ENCODE measurements at regions not wholly inside any gene's neighbourhood (a gene's known extent, or its start where the extent isn't known, plus 50 kb on each side); places are given as distances from the start of the nearest gene placed in this dataset.
"Not testable (repeated sequence)": the region's sequence is repeated elsewhere in the genome, so short reads cannot be mapped to it uniquely, and the experiment has no call there.

DNA sequence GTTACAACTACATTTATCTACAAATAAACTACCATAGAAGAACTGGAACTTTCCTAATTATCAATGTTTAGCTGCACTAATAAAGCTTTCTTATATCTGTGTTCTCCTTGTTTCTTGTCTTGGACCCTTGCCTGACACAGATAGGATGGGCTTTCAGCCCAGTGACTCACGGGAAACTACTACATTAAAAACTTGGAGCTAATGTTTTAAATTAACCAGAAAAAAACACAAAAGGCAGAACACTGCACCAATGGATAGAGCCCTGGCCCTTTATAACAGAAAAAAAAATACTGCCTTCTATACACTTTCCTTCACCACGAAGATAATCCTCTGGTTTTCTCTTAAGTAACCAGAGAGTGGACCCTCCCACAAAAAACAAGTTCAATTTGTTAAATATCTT, 223.9 kb downstream of the BCL2L11 start:
- not testable (repeated sequence) for FAIRE-seq; DNase-seq (ENCODE audit: insufficient read length, low spot score)

DNA sequence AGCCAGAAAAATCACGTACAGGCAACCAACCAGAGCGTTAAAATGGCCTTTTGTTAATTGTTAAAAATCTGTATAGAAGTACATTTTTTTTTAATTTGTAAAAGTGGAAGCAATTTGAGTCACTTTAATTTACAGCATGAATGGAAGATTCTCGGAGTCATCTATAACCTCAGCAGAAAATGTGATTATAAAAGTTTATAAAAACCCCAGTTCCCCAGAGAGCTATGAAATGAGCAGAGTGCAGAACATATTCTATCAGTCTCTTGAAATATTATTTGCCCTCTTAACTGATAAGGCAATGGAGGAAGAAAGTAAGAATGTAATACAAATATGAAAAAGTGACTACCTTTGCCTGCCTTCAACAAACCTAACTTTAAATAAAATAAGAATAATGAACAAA, 224.7 kb downstream of the BCL2L11 start:
- not testable (repeated sequence) for FAIRE-seq; DNase-seq (ENCODE audit: insufficient read length, low spot score)

DNA sequence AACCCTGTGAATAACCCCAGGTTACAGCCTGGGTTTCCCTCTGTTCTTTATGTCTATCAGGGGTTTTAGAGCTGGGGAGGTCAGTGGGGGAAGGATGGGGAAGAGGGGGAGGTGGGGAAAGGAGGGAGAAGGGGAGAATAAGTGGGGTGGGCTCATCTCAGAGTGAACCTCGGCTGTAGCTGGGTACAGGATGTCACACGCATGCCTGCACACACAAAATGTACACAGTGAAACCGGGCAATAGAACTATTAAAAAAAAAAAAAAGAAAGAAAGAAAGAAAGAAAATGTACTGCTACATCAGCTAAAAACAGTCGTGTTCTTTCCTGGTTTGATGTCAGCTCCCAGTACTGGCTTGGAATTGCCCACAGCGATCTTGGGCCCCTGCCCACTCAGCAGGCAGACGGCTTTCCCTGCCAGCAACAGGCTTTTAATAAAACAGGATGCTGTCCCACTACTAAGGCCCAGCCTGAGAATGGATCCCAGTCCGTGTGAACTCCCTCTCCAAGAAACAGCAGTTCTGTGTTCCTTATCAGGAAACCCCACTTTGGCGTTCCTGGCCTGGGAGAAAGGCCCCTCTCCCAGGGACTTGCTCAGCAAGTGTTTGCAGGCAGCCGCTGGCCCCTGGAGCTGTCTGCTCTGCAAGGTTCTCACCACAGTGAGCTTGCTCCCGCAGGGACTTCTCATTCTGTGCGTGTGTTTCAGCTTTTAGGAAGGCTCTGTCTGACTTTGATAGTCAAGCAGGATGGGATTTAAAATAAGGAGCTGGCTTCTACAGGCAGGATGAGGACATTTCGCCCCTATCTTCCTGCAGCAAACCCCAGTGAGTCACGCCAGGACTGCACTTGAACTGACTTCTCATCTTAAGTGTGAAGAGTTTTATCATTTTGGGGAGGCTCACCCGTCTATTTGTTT, 225.6 kb downstream of the BCL2L11 start:
- DNase-seq (ENCODE audit: insufficient read length, low spot score); FAIRE-seq: not testable (repeated sequence)

DNA sequence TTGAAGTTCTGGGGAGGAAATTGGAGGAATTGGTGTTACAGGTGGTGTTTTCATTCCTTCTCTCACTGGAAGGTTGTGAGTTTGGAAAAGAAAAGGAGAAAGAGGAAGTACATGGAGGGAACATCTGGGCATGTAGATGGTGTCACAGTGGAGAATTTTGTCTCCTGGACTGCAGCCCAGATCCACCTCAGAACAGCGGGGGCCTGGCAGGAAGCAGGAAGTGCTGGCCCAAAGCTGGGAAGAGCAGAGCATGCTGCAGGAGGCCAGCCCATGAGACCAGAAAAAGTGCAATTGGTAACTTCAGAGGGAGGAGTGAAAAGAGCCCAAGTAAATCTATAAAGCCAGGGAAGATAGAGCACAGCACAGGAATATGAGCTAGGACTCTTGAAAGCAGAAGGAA, 227.0 kb downstream of the BCL2L11 start:
- not testable (repeated sequence) for FAIRE-seq; DNase-seq (ENCODE audit: insufficient read length, low spot score)

DNA sequence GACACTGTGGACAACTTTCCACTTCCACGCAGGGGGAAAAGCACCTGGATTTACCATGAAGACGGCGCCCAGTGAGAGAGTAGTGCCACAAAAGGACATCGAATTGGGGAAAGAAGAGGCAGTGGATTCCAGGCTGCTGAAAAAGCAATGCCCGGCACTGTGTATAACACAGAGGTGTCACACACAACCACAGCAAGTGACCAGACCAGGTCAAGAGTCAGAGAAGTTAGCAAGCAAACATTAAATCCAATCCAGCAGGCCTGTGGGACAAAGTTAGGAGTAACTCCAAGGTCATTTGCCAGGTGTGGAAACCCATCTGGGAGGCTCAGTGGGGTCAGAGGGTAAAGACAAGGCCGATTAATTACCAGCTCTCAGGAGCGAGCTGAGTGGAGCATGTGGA, 227.6 kb downstream of the BCL2L11 start:
- DNase-seq (ENCODE audit: insufficient read length, low spot score); FAIRE-seq: not testable (repeated sequence)

DNA sequence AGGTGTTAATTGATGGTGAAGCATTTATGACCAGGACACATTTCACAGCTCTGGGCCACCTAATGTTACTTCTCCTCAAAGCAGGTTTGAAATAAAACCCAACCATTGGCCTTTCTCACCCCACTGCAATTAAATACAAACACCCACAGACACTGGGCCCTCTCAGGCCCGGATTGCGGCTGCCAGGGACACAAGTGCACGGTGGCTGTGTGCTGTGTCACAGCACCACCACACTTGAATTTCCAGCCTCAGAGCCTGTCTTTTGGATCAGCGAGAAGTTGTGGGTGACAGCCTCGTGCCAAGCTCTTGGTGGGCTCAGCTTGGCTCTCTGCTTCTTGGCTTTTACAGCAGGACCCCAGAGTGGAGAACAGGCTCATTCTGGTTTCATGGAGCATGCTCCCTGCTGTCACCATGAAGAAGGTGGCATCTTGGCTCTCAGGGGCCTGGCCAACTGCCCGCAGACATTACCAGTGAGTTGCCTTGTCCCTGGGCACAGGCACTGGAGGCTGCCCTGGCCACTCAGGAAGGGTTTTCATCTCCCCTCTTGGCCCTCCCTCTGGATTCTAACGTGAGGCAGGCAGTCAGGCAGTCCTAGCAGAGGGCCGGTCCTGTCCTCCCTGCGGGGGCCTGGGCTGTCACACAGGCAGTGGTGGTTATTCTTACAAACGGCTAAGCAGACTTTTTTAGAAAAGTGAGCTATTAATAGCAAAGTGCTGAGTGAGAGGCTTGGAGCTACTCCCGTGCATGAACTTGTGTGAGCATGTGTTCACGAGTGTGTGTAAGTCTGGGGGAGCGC, 234.5 kb downstream of the BCL2L11 start:
- not testable (repeated sequence) for DNase-seq (ENCODE audit: insufficient read length, low spot score); FAIRE-seq

DNA sequence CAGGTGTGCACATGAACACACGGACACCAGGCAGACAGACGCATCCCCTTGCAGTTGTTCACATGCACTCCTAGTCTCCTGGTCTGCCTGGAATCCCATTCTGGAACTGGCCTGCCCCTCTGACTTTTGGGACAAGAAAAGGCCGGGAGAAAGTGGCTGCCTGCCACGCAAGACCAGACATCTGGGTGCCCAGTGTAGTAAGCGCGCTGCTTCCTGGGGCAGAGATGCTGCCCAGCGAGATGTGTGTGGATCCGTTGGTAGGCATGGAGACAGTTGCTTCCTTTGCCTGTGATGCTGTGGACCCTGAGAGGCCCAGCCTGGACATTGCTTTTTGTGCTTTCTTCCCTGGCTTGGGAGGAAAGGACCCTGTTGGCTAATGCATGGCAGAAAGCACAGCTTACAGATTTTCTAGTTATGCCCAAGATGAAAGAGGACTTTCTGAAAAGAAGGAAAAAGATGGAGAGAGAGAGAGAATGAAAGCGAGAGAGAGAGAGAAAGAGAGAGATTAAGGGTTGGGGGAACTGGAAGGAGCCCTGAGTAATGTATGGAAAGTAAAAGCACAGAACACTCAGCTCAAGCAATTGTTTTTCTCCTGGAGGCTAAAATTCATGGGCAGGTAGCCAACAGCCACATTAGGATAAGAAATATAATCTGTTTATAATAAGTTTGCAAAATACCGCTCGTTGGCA, 235.3 kb downstream of the BCL2L11 start:
- FAIRE-seq; DNase-seq (ENCODE audit: insufficient read length, low spot score): not testable (repeated sequence)

DNA sequence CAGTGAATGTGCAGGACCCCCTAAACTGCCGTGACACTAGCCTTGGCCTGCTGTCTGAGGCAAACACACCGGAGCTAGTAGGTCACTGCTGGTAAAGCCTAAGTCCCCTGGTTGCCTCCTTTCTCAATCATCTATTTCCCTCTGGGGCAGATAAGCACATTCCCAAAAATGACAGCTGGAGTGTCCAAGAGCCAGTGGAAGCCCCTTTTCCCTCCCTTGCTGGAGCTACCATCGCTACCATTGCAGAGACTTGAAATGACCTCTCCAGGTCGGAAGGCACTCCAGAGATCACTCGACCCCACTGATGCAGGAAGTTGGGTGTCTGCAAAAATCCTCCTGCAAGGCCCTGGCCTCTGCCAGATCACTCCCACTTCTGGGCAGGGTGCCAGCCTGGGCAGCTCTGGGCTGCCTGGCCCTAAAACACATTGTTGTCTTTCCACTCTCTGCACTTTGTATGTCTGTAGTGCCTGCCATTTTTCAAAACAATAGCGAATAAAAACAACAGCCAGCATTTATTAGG, 235.9 kb downstream of the BCL2L11 start:
- DNase-seq (ENCODE audit: insufficient read length, low spot score); FAIRE-seq: not testable (repeated sequence)

DNA sequence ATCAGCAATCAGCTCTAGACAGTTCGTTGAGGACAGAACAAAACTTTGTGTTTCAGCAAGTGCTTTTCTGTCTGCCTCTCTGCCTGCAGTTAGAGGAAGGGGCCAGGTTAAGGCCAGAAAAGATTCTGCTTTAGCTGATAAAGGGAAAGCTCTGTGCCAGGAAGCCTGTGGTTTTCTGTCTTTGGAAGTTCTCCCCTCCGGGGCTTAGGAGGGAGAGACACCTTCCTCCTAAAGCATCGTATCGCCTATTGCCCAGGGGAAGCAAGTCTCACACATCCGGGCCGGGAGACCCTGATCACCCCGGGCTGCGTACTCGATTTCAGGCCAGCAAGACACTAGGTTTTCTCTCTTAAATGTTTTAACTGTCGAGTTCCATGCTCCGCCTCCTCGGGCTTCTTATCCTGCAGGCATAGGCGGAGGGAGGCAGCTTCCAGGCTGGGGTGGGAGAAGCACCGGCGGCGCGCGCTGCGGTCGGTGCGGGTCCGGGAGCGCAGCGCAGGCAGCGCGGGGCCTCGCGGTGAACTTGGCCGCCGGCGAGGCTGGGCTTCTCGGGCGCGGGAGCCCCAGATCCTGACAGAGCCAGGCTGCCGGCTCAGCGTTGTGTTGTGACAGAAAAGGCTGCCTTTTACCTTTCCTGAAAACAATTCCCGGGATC, 245.4 kb downstream of the BCL2L11 start:
- DNase-seq (ENCODE audit: insufficient read length, low spot score); FAIRE-seq: not testable (repeated sequence)

DNA sequence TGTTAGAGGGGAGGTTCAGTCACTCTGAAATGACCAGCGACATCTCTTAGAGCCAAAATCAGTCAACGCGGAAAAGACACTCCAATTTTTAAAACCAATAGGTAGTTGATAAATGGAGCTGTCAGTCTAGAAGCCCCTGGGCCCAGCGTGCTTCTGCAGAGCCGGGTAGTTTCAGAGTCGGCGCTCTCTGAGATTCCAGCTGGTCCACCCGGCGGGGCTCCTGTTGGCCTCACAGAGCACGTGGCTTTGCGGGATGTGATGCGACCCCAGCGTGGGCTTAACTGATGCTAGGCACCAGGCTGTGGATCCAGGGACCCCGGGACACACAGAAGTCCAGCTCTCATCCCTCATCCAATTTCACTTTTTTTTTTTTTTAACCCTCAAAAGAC, 245.9 kb downstream of the BCL2L11 start:
- FAIRE-seq; DNase-seq (ENCODE audit: insufficient read length, low spot score): not testable (repeated sequence)

DNA sequence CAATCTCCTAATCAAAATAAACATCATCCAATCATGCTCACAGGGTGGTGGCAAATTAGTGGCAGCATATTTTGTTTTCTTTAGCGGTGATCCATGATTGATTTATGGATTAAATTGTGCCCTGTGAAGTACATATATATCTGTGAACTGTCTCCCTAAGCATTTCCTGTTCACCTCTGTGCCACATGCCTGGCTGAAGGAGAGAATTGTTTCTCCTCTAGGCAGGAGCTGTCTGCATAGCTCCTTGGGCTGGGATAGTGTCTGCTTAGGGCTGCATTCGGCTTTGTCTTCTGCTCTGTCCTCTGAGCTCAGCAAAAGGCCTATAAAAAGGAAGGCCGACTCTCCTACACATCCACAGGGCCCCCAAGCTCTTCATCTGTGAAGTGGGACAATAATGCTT, 246.4 kb downstream of the BCL2L11 start:
- FAIRE-seq; DNase-seq (ENCODE audit: insufficient read length, low spot score): not testable (repeated sequence)

DNA sequence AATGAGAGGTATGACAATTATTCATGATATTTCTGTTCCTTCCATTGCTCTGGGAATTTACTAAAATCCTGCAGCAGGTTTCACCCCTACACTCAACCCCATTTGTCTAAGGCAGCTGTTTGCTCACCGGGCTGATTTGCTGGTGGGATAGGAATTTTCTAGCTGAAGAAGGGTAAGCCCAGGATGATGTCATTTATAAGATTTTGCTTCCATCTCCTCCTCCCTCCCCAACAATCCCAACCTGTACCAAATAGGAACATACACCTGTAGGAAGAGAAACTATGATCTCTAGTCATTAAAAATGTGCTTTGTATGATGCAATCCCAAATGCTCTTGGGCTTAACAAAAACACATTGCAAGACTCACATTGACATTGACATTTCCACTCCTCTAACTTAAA, 247.2 kb downstream of the BCL2L11 start:
- DNase-seq (ENCODE audit: insufficient read length, low spot score); FAIRE-seq: not testable (repeated sequence)

DNA sequence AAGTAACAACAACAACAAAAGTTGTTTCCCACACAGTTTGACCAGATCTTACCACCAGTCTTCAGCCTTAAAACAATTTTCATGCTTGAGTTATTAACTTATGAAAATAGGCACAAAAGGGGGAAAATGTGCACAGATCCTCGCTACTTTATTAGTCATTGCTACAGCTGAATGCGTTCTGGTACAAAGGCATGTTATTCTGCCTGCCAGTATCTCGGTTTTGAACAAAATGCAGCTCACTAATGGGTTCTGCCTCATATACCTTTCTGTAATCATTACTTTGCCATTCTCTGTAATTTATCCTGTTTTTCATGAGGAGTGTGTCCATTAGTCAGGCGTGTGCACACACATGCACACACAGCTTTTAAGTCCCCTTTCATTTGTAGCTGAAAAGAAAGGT, 247.6 kb downstream of the BCL2L11 start:
- not testable (repeated sequence) for FAIRE-seq; DNase-seq (ENCODE audit: insufficient read length, low spot score)

DNA sequence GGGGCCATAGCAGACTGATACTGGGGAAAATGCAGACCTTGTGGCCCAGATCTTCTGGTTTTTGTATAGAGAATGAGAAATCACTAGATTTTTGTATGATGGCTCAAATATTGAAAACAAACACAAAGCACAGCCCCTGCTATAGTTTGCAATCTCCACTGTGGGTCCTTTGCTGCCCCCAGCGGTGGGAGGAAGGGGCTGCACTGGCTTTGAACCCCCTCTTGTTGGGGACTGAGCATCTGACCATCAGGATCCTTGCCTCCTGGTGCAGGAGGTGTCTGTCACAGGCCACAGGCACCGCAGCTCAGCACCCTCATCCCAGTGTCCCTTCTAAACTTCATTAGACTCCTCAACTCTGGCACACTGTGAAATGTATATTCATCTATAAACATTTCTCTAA, 252.3 kb downstream of the BCL2L11 start:
- DNase-seq (ENCODE audit: insufficient read length, low spot score); FAIRE-seq: not testable (repeated sequence)

DNA sequence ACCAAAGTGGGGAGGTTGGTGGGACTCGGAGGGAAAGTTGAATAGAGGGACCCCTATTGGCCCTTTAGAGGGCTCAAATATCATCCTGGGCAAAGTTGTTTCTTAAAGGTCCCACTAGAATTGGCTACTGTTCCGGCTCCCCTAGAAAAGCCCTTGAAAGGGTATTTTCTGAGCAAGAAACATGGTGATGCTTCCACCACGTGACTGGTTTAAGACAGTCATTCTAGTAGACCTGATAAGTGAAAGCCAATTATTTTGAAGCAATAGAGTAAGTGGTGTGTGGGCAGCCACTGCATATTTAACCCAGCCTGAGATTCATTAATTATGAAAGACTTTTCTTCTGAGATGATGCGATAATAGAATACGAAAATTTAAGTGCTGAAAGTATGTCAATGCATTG, 253.3 kb downstream of the BCL2L11 start:
- DNase-seq (ENCODE audit: insufficient read length, low spot score); FAIRE-seq: not testable (repeated sequence)

DNA sequence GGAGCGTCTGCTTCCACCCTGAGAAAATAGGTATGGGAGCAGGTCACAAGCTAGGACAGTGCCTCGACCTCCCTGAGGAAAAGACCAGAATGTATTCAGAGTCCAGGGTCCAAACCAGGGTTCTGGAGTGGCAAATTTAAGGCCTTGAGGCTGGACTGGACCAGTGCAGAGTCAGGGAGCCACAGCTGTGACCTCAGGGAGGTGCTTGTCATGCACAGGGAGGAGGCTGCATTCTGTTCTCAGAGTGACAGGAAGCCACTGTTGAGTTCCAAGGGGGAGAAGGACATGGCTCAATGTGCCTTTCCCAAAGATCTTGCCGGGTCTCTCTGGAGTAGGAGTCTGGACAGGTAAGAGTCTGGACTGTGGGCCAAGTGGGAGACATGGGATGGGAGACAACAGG, 254.0 kb downstream of the BCL2L11 start:
- DNase-seq (ENCODE audit: insufficient read length, low spot score); FAIRE-seq: not testable (repeated sequence)

DNA sequence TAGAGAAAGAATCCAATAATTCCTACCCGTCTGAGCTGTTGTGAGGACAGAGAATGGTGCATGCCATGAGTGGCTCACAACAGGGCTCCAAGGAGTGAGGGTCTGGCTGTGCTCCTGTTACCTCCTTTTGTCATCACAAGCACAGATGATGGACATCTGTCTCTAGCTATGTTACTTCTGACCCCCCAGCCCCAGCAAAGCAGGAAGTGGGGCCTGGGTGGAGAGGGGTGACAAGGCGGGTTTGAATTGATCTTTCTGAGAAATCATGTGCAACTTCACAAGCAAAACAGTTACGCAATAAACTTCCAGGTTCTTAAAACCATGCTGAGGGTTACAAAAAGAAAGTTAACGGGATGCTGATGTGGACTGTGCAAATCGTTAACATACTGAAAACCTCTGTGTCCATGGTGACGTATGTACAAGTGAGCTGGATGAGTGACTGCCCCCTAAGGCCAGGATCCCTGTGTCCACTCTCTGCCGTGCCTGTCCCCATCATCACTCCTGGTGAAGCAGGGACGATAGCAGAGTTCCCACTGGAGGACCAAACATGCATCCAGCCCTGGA, 254.7 kb downstream of the BCL2L11 start:
- DNase-seq (ENCODE audit: insufficient read length, low spot score); FAIRE-seq: not testable (repeated sequence)

DNA sequence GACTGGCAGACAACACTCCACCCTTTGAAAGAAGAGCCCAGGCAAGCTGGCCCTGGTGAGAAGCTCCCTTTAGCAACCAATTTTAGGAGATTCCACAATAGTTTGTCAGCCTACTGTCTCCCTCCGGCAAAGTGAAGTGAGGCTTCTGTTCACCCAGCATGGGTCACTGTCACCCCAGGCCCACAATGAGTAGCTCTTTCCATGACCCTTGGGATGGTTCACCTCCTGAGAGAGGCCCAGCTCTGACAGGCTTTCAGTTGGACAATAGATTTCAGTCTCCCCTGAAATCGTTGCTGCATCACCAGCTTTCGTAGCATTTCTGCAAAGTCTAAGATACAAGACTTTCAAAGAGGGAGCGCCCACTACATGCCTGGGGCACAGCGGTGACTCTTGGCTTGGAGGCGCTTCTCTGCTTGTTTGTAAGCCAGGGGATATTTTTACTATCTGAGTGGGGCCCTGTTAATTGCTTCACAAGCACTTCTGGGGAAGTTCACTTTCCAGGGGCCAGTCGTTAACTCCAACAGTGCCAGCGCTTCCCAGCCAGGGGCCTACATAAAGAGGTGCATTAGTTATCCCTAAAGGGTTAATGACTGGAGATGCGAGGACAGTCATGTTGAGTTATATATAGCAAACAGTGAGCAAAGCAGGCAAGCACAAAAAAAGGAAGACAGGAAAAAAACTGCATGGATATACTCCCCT, 255.7 kb downstream of the BCL2L11 start:
- not testable (repeated sequence) for DNase-seq (ENCODE audit: insufficient read length, low spot score); FAIRE-seq

DNA sequence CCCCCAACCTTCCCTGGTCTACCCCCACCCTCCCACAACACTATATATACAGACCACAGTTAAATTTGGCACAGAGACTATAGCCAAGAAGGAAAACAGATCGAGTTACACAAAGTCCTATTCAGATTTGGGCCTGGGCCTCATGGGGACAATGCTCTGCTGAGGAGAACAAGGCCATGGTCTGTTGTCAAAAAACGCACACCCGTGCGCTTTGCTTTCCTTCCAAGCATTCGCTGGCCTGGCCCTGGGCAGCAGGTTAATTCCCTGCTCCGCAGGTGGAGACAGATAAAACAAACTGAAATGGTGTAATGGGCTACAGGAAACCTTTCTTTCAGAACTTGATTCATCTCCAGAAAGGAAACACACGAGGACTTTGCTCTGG, 256.2 kb downstream of the BCL2L11 start:
- not testable (repeated sequence) for DNase-seq (ENCODE audit: insufficient read length, low spot score); FAIRE-seq
